Naive thymus-derived CD8-positive, alpha-beta T cell (primary cell): ENCODE measurements at regions not wholly inside any gene's neighbourhood (a gene's known extent, or its start where the extent isn't known, plus 50 kb on each side); places are given as distances from the start of the nearest gene placed in this dataset.

Experiments used
- ATAC-seq, 2 donors: fragments of 150-1000 bp; cut with Tn5 transposase in 1 of 2; sonication (Bioruptor Pico), chemical (Tn5 transposase) in 1 of 2; 1 replicate in 1 of 2; 2 replicates in 1 of 2; pipeline ENCODE4 v1.10.0; 2021; ENCODE audit warnings: mild to moderate bottlenecking in 2 of 2, moderate library complexity in 2 of 2
- POLR2A ChIA-PET: fragments of 350-600 bp; sonication (Branson Sonifier 250); formaldehyde crosslinking; loops from one replicate; lab custom pipeline; 2021; ENCODE audit warnings: antibody characterized with exemption; lab: Charles Lee
- DNase-seq, 10 donors: peaks; one replicate each; pipeline versions ENCODE4 v3.0.0 to v3.0.0-alpha.2; 2020 to 2022
- H3K27ac Mint-ChIP-seq, 10 donors: one replicate each; pipeline ENCODE4 v1.8.0; 2020 to 2022; ENCODE audit warnings: mild to moderate bottlenecking in 10 of 10, mixed read lengths in 10 of 10, moderate library complexity in 4 of 10, inconsistent platforms in 1 of 10
- H3K27me3 Mint-ChIP-seq, 5 donors: one replicate each; pipeline ENCODE4 v1.8.0; 2021 to 2022; ENCODE audit warnings: mixed read lengths in 5 of 5
- H3K36me3 Mint-ChIP-seq, 3 donors: one replicate each; pipeline ENCODE4 v1.8.0; 2020 to 2022; ENCODE audit warnings: mixed read lengths in 3 of 3, mild to moderate bottlenecking in 2 of 3, inconsistent platforms in 1 of 3
- H3K4me1 Mint-ChIP-seq, 4 donors: one replicate each; pipeline ENCODE4 v1.8.0; 2021 to 2022; ENCODE audit warnings: mixed read lengths in 4 of 4
- H3K4me3 Mint-ChIP-seq, 10 donors: one replicate each; pipeline ENCODE4 v1.8.0; 2020 to 2022; ENCODE audit warnings: mild to moderate bottlenecking in 10 of 10, mixed read lengths in 10 of 10, moderate library complexity in 6 of 10, inconsistent platforms in 1 of 10
- H3K9me3 Mint-ChIP-seq, 9 donors: one replicate each; pipeline ENCODE4 v1.8.0; 2020 to 2022; ENCODE audit warnings: mixed read lengths in 9 of 9, mild to moderate bottlenecking in 3 of 9, inconsistent platforms in 1 of 9, moderate library complexity in 1 of 9

GRCh38 chr4:174438711-174439110 is 83.6 kb downstream of the HPGD start:
- no peak overlapping the region for H3K4me3 Mint-ChIP-seq
- ATAC-seq (no peak), DNase-seq (no peak)
- H3K36me3 Mint-ChIP-seq: no peaks in the 10 kb centered on the region
- POLR2A ChIA-PET: no interaction called here
- peaks cover 0 to 2% (median 0%) of the 10 kb centered on the region in 4 donors for H3K4me1 Mint-ChIP-seq
- peaks cover 0 to 9% (median 1%) of the 10 kb centered on the region in 5 donors for H3K27me3 Mint-ChIP-seq
- H3K9me3 Mint-ChIP-seq: peaks cover 0 to 12% (median 0%) of the 10 kb centered on the region in 9 donors
- H3K27ac Mint-ChIP-seq: no peak overlapping the region

GRCh38 chr4:174437749-174438148 is 84.5 kb downstream of the HPGD start:
- peaks cover 0 to 2% (median 0%) of the 10 kb centered on the region in 4 donors for H3K4me1 Mint-ChIP-seq
- no peak overlapping the region for H3K27ac Mint-ChIP-seq
- DNase-seq: no peak
- peaks cover 0 to 12% (median 3%) of the 10 kb centered on the region in 9 donors for H3K9me3 Mint-ChIP-seq
- ATAC-seq: no peak
- H3K27me3 Mint-ChIP-seq: peaks cover 0 to 9% (median 1%) of the 10 kb centered on the region in 5 donors
- H3K4me3 Mint-ChIP-seq: no peak overlapping the region
- H3K36me3 Mint-ChIP-seq: no peaks in the 10 kb centered on the region
- POLR2A ChIA-PET: no interaction called here

- Mint-ChIP-seq H3K36me3 (no peaks in the 10 kb centered on the region), H3K27me3 (peaks cover 0 to 6% (median 1%) of the 10 kb centered on the region in 5 donors), H3K4me3 (no peak overlapping the region), H3K27ac (no peak overlapping the region), H3K9me3 (peaks cover 0 to 10% (median 3%) of the 10 kb centered on the region in 9 donors), H3K4me1 (peaks cover 0 to 2% (median 0%) of the 10 kb centered on the region in 4 donors)
- POLR2A ChIA-PET: no interaction called here
- ATAC-seq (no peak), DNase-seq (no peak)
These were observed 85.0 kb downstream of the HPGD start for GRCh38 chr4:174437324-174437723.

- Mint-ChIP-seq H3K4me1 (peaks cover 0 to 2% (median 0%) of the 10 kb centered on the region in 4 donors), H3K9me3 (peaks cover 0 to 9% (median 3%) of the 10 kb centered on the region in 9 donors), H3K27me3 (peaks cover 0 to 4% (median 1%) of the 10 kb centered on the region in 5 donors), H3K4me3 (no peak overlapping the region), H3K27ac (no peak overlapping the region), H3K36me3 (no peaks in the 10 kb centered on the region)
- POLR2A ChIA-PET: no interaction called here
- DNase-seq (no peak), ATAC-seq (no peak)
These were observed 85.9 kb downstream of the HPGD start for GRCh38 chr4:174436377-174436776.

- no peak overlapping the region for H3K27ac Mint-ChIP-seq
These were observed 86.3 kb downstream of the HPGD start for GRCh38 chr4:174435974-174436373.

GRCh38 chr4:174434455-174434854 is 87.8 kb downstream of the HPGD start:
- POLR2A ChIA-PET: no interaction called here
- Mint-ChIP-seq H3K9me3 (peaks cover 0 to 7% (median 3%) of the 10 kb centered on the region in 9 donors), H3K36me3 (no peaks in the 10 kb centered on the region), H3K4me1 (peaks cover 0 to 2% (median 0%) of the 10 kb centered on the region in 4 donors), H3K27me3 (peaks cover 0 to 4% (median 1%) of the 10 kb centered on the region in 5 donors), H3K4me3 (no peak overlapping the region), H3K27ac (no peak overlapping the region)
- ATAC-seq: no peak
- no peak for DNase-seq

More at GRCh38 chr4:174435974-174436373, 86.3 kb downstream of the HPGD start:
- POLR2A ChIA-PET: no interaction called here
- Mint-ChIP-seq H3K27me3 (peaks cover 0 to 4% (median 1%) of the 10 kb centered on the region in 5 donors), H3K9me3 (peaks cover 0 to 7% (median 3%) of the 10 kb centered on the region in 9 donors), H3K36me3 (no peaks in the 10 kb centered on the region), H3K4me3 (no peak overlapping the region), H3K4me1 (peaks cover 0 to 2% (median 0%) of the 10 kb centered on the region in 4 donors)
- ATAC-seq (no peak), DNase-seq (no peak)

- Mint-ChIP-seq H3K36me3 (no peaks in the 10 kb centered on the region), H3K4me1 (peaks cover 0 to 2% (median 0%) of the 10 kb centered on the region in 4 donors), H3K9me3 (peaks cover 0 to 4% (median 0%) of the 10 kb centered on the region in 9 donors), H3K27me3 (peaks cover 0 to 2% (median 0%) of the 10 kb centered on the region in 5 donors), H3K27ac (no peak overlapping the region), H3K4me3 (no peak overlapping the region)
- ATAC-seq (no peak), DNase-seq (no peak)
- POLR2A ChIA-PET: no interaction called here
These were observed 91.7 kb downstream of the HPGD start for GRCh38 chr4:174430576-174430975.

- Mint-ChIP-seq H3K4me3 (no peak overlapping the region), H3K9me3 (peaks cover 0 to 4% (median 0%) of the 10 kb centered on the region in 9 donors), H3K36me3 (no peaks in the 10 kb centered on the region), H3K27me3 (peaks cover 0 to 2% (median 0%) of the 10 kb centered on the region in 5 donors), H3K4me1 (peaks cover 0 to 1% (median 0%) of the 10 kb centered on the region in 4 donors), H3K27ac (no peak overlapping the region)
- POLR2A ChIA-PET: no interaction called here
- ATAC-seq: no peak
- DNase-seq: no peak
These were observed 92.4 kb downstream of the HPGD start for GRCh38 chr4:174429701-174430410.

- POLR2A ChIA-PET: no interaction called here
- Mint-ChIP-seq H3K9me3 (peaks cover 0 to 3% (median 0%) of the 10 kb centered on the region in 9 donors), H3K27me3 (no peaks in the 10 kb centered on the region), H3K4me3 (no peak overlapping the region), H3K27ac (no peak overlapping the region), H3K36me3 (no peaks in the 10 kb centered on the region), H3K4me1 (peaks cover 5 to 11% (median 10%) of the 10 kb centered on the region in 4 donors)
- no peak for ATAC-seq
- no peak for DNase-seq
These were observed 94.6 kb downstream of the HPGD start for GRCh38 chr4:174427571-174428140.

GRCh38 chr4:174425669-174426068 is 96.6 kb downstream of the HPGD start:
- peaks cover 0 to 3% (median 0%) of the 10 kb centered on the region in 9 donors for H3K9me3 Mint-ChIP-seq
- H3K27ac Mint-ChIP-seq: no peak overlapping the region
- no peaks in the 10 kb centered on the region for H3K27me3 Mint-ChIP-seq
- no peak for DNase-seq
- POLR2A ChIA-PET: no interaction called here
- H3K4me3 Mint-ChIP-seq: no peak overlapping the region
- no peak for ATAC-seq
- peaks cover 8 to 28% (median 21%) of the 10 kb centered on the region in 4 donors for H3K4me1 Mint-ChIP-seq
- H3K36me3 Mint-ChIP-seq: no peaks in the 10 kb centered on the region

GRCh38 chr4:174423257-174423944 is 98.9 kb downstream of the HPGD start:
- Mint-ChIP-seq H3K36me3 (no peaks in the 10 kb centered on the region), H3K27ac (peak overlapping the region in 7 of 10 donors; percentile 11 to 82 (median 66)), H3K9me3 (peaks cover 0 to 3% (median 0%) of the 10 kb centered on the region in 9 donors), H3K4me1 (peaks cover 13 to 49% (median 35%) of the 10 kb centered on the region in 4 donors), H3K4me3 (peak overlapping the region; percentile 26 to 76 (median 60)), H3K27me3 (no peaks in the 10 kb centered on the region)
- peak in 1 of 2 donors; percentile 16 for ATAC-seq
- DNase-seq: peak in 5 of 10 donors; percentile 17 to 41 (median 32)
- POLR2A ChIA-PET: no interaction called here

- POLR2A ChIA-PET: no interaction called here
- no peaks in the 10 kb centered on the region for H3K36me3 Mint-ChIP-seq
- H3K4me1 Mint-ChIP-seq: peaks cover 13 to 49% (median 35%) of the 10 kb centered on the region in 4 donors
- H3K27ac Mint-ChIP-seq: peak overlapping the region in 5 of 10 donors; percentile 11 to 82 (median 75)
- DNase-seq (no peak), ATAC-seq (no peak)
- H3K27me3 Mint-ChIP-seq: no peaks in the 10 kb centered on the region
- H3K9me3 Mint-ChIP-seq: peaks cover 0 to 3% (median 0%) of the 10 kb centered on the region in 9 donors
- peak overlapping the region; percentile 26 to 76 (median 60) for H3K4me3 Mint-ChIP-seq
These were observed 99.4 kb downstream of the HPGD start for GRCh38 chr4:174422893-174423256.
